K562 (cell line): ENCODE measurements at regions not wholly inside any gene's neighbourhood (a gene's known extent, or its start where the extent isn't known, plus 50 kb on each side); places are given as distances from the start of the nearest gene placed in this dataset.

ENCODE experiments used
- BHLHE40 ChIP-seq: IDR thresholded peaks from 2 replicates; pipeline ENCODE4 v1.6.1; 2011; ENCODE audit warnings: low read length, improper control_type of control experiment
- DDX20 ChIP-seq: fragments of 450-650 bp; IDR thresholded peaks from 2 replicates; pipeline ENCODE4 v1.6.1; 2016; ENCODE audit warnings: missing genetic modification characterization, low read depth, mild to moderate bottlenecking, missing compliant biosample characterization, moderate library complexity
- FOXJ2 ChIP-seq: fragments of 200-800 bp; sonication (Bioruptor generic); IDR thresholded peaks from 2 replicates; pipeline ENCODE4 v1.6.1; 2016; ENCODE audit warnings: missing genetic modification characterization, missing compliant biosample characterization
- KDM5B ChIP-seq: fragments of 200-600 bp; sonication (generic); IDR thresholded peaks from 2 replicates; pipeline ENCODE4 v1.6.1; 2012; ENCODE audit warnings: low read depth, mild to moderate bottlenecking, moderate library complexity, low read length, control low read depth, inconsistent platforms; ENCODE audit not compliant: insufficient replicate concordance
- NONO ChIP-seq, 2 experiments: fragments of 200-400 bp in 1 of 2; fragments of 450-650 bp in 1 of 2; formaldehyde crosslinking in 1 of 2; IDR thresholded peaks; 2 replicates each; pipeline ENCODE4 v1.6.1; 2017; ENCODE audit warnings: low read depth in 2 of 2, mild to moderate bottlenecking in 2 of 2, moderate library complexity in 2 of 2, low read length in 1 of 2
- SMAD2 ChIP-seq: fragments of 150-350 bp; IDR thresholded peaks from 2 replicates; pipeline ENCODE4 v1.6.1; 2014; ENCODE audit warnings: low read depth, mild to moderate bottlenecking, low read length
- SMARCA4 ChIP-seq: fragments of 450-650 bp; IDR thresholded peaks from 2 replicates; pipeline ENCODE4 v1.6.1; 2016
- SMARCE1 ChIP-seq: fragments of 450-650 bp; IDR thresholded peaks from 2 replicates; pipeline ENCODE4 v1.7.1; 2016; ENCODE audit warnings: mild to moderate bottlenecking
- SOX6 ChIP-seq: fragments of 450-650 bp; IDR thresholded peaks from 2 replicates; pipeline ENCODE4 v1.6.1; 2014; ENCODE audit warnings: mild to moderate bottlenecking
- SP1 ChIP-seq: sonication (generic); formaldehyde crosslinking; IDR thresholded peaks from 2 replicates; pipeline ENCODE4 v1.8.1; 2022; ENCODE audit warnings: mild to moderate bottlenecking, missing genetic modification reagents
- SUPT5H ChIP-seq: fragments of 450-650 bp; IDR thresholded peaks from 2 replicates; pipeline ENCODE4 v1.6.1; 2016
- TAF1 ChIP-seq: IDR thresholded peaks from 2 replicates; pipeline ENCODE4 v1.6.1; 2011; ENCODE audit warnings: mild to moderate bottlenecking, low read length, moderate library complexity; ENCODE audit not compliant: insufficient read depth, control insufficient read depth, severe bottlenecking; ENCODE audit errors: extremely low read depth
- ZFP36 ChIP-seq: fragments of 150-350 bp; IDR thresholded peaks from 2 replicates; pipeline ENCODE4 v1.6.1; 2018; ENCODE audit warnings: low read length, low read depth; ENCODE audit not compliant: partially characterized antibody
- ZNF232 ChIP-seq: sonication (generic); formaldehyde crosslinking; IDR thresholded peaks from 2 replicates; pipeline ENCODE4 v1.8.0; 2022; ENCODE audit warnings: mild to moderate bottlenecking, missing genetic modification reagents
- ZNF507 ChIP-seq: conservative IDR thresholded peaks from 2 replicates; pipeline ENCODE4 v1.6.1; 2017; ENCODE audit warnings: missing genetic modification characterization, missing compliant biosample characterization
- ZNF584 ChIP-seq: fragments of 200-800 bp; sonication (Bioruptor generic); IDR thresholded peaks from 2 replicates; pipeline ENCODE4 v1.6.1; 2016; ENCODE audit warnings: low read depth, mild to moderate bottlenecking, missing genetic modification characterization, missing compliant biosample characterization
- ZNF668 ChIP-seq: fragments of 250-450 bp; sonication (Bioruptor Pico); IDR thresholded peaks from 2 replicates; pipeline ENCODE4 v1.8.0; 2022; ENCODE audit warnings: mild to moderate bottlenecking, inconsistent platforms
- TF ChIP-seq, protein P1 (sequence below): fragments of 250-450 bp; sonication (Bioruptor Pico); IDR thresholded peaks from 2 replicates; pipeline ENCODE4 v1.5.1; 2021; ENCODE audit warnings: mild to moderate bottlenecking
- TF ChIP-seq, protein P2 (sequence below): fragments of 450-650 bp; formaldehyde crosslinking; conservative IDR thresholded peaks from 2 replicates; pipeline ENCODE4 v1.4.0; 2022; ENCODE audit warnings: mild to moderate bottlenecking, missing genetic modification characterization
- TF ChIP-seq, protein P3 (sequence below): fragments of 450-650 bp; IDR thresholded peaks from 2 replicates; pipeline ENCODE4 v1.6.1; 2017; ENCODE audit warnings: mild to moderate bottlenecking, moderate library complexity
- TF ChIP-seq, protein P4 (sequence below): fragments of 450-650 bp; IDR thresholded peaks from 2 replicates; pipeline ENCODE4 v1.6.1; 2016; ENCODE audit warnings: antibody characterized with exemption
- TF ChIP-seq, protein P5 (sequence below): sonication (generic); formaldehyde crosslinking; IDR thresholded peaks from 2 replicates; pipeline ENCODE4 v1.5.0; 2020; ENCODE audit warnings: missing genetic modification reagents

DNA sequence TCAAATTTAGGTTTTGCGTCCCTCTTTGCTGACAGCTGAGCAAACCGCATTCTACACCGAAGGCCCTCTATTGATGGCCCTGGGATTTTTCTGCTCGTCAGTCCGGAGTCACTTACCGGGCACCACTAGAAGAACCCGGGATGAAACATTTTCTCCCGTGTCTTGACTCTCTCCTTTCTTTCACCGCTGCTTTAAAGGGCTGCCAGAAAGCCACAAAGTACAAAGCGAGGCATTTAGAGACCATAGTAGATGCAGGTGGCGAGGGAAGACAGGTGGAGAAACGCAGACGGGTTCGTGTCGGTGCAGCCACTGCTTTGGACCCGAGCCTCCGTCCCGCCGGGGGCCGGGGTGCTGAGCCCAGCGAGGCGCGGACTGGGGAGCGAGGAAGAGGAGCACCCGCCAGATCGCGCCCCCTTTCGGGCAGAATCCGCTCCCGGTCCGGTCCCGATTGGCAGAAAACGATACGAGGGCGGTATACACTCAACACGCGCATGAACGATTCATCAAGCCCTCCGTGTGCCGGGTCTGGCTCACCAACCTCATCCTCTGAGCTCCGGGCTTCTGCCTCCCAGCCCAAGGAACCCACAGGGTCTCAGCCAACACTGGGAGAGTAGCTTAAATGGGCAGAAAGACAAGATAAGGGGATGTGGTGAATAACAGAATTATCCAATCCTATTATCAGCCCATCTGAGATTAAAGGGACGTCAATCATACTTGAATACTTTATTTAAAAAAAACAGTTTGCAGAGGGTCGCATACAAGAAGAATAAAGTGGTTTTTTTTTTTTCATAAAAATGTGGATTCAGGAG is 84.9 kb downstream of the TRIM27 start (continued):
- TF ChIP-seq SMARCE1 (peak; percentile 76), SP1 (peak; percentile 65), BHLHE40 (peak; percentile 58), TAF1 (peak; percentile 63), ZNF668 (CRISPR knock-in tag) (no peak), ZNF584 (0 out of 2 replicates have a peak, but pooled peaks have one; percentile 4), SUPT5H (peak; percentile 83), SOX6 (peak; percentile 47; the same call in 1 of the 2 replicates), KDM5B (peak; percentile 59), ZFP36 (no peak), SMAD2 (no peak), FOXJ2 (no peak; the same call in 1 of the 2 replicates), DDX20 (tag) (no peak), ZNF507 (tag) (no peak), NONO (IDR thresholded peaks at IDR 0.05; ENCODE audit: low read depth in 2 of 2, low read length in 1 of 2) (no peak), ZNF232 (CRISPR knock-in tag) (peak; percentile 64; the same call in 1 of the 2 replicates), SMARCA4 (peak; percentile 80)
- TF ChIP-seq, protein P1, sequence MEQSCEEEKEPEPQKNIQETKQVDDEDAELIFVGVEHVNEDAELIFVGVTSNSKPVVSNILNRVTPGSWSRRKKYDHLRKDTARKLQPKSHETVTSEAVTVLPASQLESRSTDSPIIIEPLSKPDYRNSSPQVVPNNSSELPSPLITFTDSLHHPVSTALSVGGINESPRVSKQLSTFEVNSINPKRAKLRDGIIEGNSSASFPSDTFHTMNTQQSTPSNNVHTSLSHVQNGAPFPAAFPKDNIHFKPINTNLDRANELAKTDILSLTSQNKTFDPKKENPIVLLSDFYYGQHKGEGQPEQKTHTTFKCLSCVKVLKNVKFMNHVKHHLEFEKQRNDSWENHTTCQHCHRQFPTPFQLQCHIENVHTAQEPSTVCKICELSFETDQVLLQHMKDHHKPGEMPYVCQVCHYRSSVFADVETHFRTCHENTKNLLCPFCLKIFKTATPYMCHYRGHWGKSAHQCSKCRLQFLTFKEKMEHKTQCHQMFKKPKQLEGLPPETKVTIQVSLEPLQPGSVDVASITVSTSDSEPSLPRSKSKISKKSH (CRISPR knock-in tag): no peak
- TF ChIP-seq, protein P2, sequence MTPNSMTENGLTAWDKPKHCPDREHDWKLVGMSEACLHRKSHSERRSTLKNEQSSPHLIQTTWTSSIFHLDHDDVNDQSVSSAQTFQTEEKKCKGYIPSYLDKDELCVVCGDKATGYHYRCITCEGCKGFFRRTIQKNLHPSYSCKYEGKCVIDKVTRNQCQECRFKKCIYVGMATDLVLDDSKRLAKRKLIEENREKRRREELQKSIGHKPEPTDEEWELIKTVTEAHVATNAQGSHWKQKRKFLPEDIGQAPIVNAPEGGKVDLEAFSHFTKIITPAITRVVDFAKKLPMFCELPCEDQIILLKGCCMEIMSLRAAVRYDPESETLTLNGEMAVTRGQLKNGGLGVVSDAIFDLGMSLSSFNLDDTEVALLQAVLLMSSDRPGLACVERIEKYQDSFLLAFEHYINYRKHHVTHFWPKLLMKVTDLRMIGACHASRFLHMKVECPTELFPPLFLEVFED (CRISPR knock-in tag): no peak
- TF ChIP-seq, protein P3, sequence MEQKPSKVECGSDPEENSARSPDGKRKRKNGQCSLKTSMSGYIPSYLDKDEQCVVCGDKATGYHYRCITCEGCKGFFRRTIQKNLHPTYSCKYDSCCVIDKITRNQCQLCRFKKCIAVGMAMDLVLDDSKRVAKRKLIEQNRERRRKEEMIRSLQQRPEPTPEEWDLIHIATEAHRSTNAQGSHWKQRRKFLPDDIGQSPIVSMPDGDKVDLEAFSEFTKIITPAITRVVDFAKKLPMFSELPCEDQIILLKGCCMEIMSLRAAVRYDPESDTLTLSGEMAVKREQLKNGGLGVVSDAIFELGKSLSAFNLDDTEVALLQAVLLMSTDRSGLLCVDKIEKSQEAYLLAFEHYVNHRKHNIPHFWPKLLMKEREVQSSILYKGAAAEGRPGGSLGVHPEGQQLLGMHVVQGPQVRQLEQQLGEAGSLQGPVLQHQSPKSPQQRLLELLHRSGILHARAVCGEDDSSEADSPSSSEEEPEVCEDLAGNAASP: no peak
- TF ChIP-seq, protein P4, sequence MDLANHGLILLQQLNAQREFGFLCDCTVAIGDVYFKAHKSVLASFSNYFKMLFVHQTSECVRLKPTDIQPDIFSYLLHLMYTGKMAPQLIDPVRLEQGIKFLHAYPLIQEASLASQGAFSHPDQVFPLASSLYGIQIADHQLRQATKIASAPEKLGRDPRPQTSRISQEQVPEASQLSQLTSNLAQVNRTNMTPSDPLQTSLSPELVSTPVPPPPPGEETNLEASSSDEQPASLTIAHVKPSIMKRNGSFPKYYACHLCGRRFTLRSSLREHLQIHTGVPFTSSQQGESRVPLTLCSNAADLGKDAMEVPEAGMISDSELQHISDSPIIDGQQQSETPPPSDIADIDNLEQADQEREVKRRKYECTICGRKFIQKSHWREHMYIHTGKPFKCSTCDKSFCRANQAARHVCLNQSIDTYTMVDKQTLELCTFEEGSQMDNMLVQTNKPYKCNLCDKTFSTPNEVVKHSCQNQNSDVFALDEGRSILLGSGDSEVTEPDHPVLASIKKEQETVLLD: peak; percentile 73
- TF ChIP-seq, protein P5, sequence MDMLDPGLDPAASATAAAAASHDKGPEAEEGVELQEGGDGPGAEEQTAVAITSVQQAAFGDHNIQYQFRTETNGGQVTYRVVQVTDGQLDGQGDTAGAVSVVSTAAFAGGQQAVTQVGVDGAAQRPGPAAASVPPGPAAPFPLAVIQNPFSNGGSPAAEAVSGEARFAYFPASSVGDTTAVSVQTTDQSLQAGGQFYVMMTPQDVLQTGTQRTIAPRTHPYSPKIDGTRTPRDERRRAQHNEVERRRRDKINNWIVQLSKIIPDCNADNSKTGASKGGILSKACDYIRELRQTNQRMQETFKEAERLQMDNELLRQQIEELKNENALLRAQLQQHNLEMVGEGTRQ (CRISPR knock-in tag): no peak
